HG03439 (cell line): ENCODE measurements at regions not wholly inside any gene's neighbourhood (a gene's known extent, or its start where the extent isn't known, plus 50 kb on each side); places are given as distances from the start of the nearest gene placed in this dataset.

Source experiments
- ATAC-seq: cut with Tn5 transposase; IDR thresholded peaks from one replicate; pipeline ENCODE4 v1.9.1; 2021; ENCODE audit warnings: mild to moderate bottlenecking, moderate library complexity; ENCODE audit not compliant: unreplicated experiment

DNA sequence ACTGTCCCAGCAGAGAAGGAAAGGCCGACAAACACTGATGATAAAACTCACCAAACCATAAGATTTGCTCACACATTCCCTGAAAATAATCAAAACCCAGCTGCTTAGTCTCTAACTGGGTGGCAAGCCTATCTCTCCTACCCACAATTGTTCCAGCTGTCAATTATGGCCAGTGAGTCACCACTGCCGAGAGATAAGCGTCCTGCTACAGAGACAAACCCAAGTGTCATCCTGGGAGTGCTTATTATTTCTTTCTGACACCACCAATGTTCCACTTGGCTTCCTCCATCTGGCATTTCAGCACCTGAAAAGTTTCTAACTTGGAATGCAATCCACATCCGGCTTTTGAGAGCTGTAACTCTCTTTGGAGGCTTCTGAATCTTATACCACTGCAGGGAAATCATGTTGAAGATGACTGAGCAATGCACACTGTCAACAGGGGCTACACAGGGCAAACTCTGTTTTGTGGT lies 51.5 kb upstream of the VAV3 start:
- ATAC-seq: no peak
